Osteocyte (in vitro differentiated cells): ENCODE measurements at regions not wholly inside any gene's neighbourhood (a gene's known extent, or its start where the extent isn't known, plus 50 kb on each side); places are given as distances from the start of the nearest gene placed in this dataset.

Experiments used
- DNase-seq: peaks from one replicate; pipeline ENCODE4 v3.0.0; 2021; ENCODE audit warnings: mixed read lengths; ENCODE audit not compliant: unreplicated experiment; ENCODE audit errors: extremely low spot score
- H3K27ac Mint-ChIP-seq: one replicate; pipeline ENCODE4 v1.8.0; 2021; ENCODE audit warnings: mild to moderate bottlenecking, mixed read lengths; ENCODE audit not compliant: unreplicated experiment
- H3K27me3 Mint-ChIP-seq: one replicate; pipeline ENCODE4 v1.8.0; 2021; ENCODE audit warnings: mixed read lengths; ENCODE audit not compliant: unreplicated experiment
- H3K36me3 Mint-ChIP-seq: one replicate; pipeline ENCODE4 v1.8.0; 2021; ENCODE audit warnings: mixed read lengths; ENCODE audit not compliant: unreplicated experiment
- H3K4me1 Mint-ChIP-seq: one replicate; pipeline ENCODE4 v1.8.0; 2021; ENCODE audit warnings: mixed read lengths; ENCODE audit not compliant: unreplicated experiment
- H3K4me3 Mint-ChIP-seq: one replicate; pipeline ENCODE4 v1.8.0; 2021; ENCODE audit warnings: mild to moderate bottlenecking, moderate library complexity, mixed read lengths; ENCODE audit not compliant: unreplicated experiment
- H3K9me3 Mint-ChIP-seq: one replicate; pipeline ENCODE4 v1.8.0; 2021; ENCODE audit warnings: mixed read lengths; ENCODE audit not compliant: unreplicated experiment
- TF ChIP-seq, protein P1 (sequence below): fragments of 200-600 bp; sonication (generic); IDR thresholded peaks from 2 replicates; pipeline ENCODE4 v1.5.0; 2021; ENCODE audit warnings: antibody characterized with exemption, mild to moderate bottlenecking, moderate library complexity

GRCh38 chr4:26032142-26032541 lies 118.1 kb downstream of the SMIM20 start:
- no peak overlapping the region for H3K4me3 Mint-ChIP-seq
- peaks cover 31% of the 10 kb centered on the region for H3K4me1 Mint-ChIP-seq
- peaks cover 3% of the 10 kb centered on the region for H3K9me3 Mint-ChIP-seq
- peak overlapping the region; percentile 85 for H3K27ac Mint-ChIP-seq
- H3K36me3 Mint-ChIP-seq = no peaks in the 10 kb centered on the region
- DNase-seq = no peak
- H3K27me3 Mint-ChIP-seq = peaks cover 2% of the 10 kb centered on the region
- TF ChIP-seq, protein P1, sequence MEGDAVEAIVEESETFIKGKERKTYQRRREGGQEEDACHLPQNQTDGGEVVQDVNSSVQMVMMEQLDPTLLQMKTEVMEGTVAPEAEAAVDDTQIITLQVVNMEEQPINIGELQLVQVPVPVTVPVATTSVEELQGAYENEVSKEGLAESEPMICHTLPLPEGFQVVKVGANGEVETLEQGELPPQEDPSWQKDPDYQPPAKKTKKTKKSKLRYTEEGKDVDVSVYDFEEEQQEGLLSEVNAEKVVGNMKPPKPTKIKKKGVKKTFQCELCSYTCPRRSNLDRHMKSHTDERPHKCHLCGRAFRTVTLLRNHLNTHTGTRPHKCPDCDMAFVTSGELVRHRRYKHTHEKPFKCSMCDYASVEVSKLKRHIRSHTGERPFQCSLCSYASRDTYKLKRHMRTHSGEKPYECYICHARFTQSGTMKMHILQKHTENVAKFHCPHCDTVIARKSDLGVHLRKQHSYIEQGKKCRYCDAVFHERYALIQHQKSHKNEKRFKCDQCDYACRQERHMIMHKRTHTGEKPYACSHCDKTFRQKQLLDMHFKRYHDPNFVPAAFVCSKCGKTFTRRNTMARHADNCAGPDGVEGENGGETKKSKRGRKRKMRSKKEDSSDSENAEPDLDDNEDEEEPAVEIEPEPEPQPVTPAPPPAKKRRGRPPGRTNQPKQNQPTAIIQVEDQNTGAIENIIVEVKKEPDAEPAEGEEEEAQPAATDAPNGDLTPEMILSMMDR = no peak

DNA sequence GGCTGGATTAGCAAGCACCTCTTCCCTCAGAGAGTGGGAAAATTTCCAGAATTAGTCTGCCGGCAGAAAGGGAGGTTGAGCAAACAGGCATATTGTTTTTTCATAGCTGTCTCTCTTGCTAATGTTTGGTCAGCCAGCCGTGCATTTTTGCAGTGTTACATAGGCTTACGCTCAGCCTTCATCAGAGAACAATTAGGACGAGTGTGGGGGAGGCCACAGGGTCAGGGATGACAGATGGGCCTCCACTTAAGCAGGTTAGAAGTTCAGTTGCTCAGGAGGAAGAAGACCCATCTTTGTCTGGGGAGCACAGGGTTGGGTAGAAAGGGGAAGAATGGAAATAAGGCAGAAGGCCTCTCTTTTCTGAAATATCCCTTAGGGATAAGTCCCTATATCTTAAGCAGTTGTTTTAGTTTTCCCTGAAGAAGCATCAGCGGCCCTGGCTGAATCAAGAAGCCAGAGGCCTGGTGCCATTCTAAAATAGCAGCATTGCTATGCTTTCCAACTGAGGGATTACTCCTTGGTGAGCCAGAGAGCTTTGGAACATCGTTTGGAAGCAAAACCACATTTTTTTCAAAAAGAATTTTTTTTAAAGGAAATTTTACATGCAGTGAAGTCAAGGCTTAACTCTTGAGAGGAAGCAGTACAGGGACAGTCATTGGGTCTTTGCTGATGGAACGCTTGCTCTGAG lies 118.8 kb downstream of the SMIM20 start:
- H3K4me3 Mint-ChIP-seq = no peak overlapping the region
- H3K36me3 Mint-ChIP-seq = no peaks in the 10 kb centered on the region
- peaks cover 2% of the 10 kb centered on the region for H3K27me3 Mint-ChIP-seq
- H3K9me3 Mint-ChIP-seq = peaks cover 3% of the 10 kb centered on the region
- DNase-seq = no peak
- TF ChIP-seq, protein P1 = no peak
- peaks cover 31% of the 10 kb centered on the region for H3K4me1 Mint-ChIP-seq
- peak overlapping the region; percentile 85 for H3K27ac Mint-ChIP-seq

- Mint-ChIP-seq H3K27me3 (peaks cover 2% of the 10 kb centered on the region), H3K27ac (peak overlapping the region; percentile 85), H3K4me1 (peaks cover 31% of the 10 kb centered on the region), H3K4me3 (no peak overlapping the region), H3K9me3 (peaks cover 3% of the 10 kb centered on the region), H3K36me3 (no peaks in the 10 kb centered on the region)
- TF ChIP-seq, protein P1 = no peak
- DNase-seq = no peak
Observed at GRCh38 chr4:26033389-26033788, 119.4 kb downstream of the SMIM20 start.

- Mint-ChIP-seq H3K4me3 (no peak overlapping the region), H3K27ac (no peak overlapping the region), H3K36me3 (no peaks in the 10 kb centered on the region), H3K27me3 (peaks cover 2% of the 10 kb centered on the region), H3K4me1 (peaks cover 31% of the 10 kb centered on the region), H3K9me3 (peaks cover 3% of the 10 kb centered on the region)
- TF ChIP-seq, protein P1 = no peak
- no peak for DNase-seq
Observed at GRCh38 chr4:26034849-26035248, 120.8 kb downstream of the SMIM20 start.

DNA sequence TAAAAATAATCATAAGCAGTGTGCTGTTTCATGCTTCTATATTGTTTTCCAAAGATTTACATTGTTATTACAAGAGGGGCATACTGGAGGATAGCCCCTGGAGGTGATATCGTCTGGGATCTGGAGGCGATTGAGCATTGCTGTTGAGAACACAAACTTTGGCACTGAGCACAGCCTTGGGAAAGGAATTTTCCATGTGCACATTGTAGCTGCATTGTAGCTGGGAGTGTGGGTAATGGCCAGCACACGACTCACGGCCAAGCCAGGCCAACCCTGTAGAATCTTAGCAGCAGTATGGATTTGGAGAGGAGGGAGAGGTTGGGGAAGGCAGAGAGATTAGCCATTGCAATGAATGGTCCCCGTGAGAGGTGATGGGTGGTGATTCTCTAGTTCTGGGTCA lies 121.9 kb downstream of the SMIM20 start:
- Mint-ChIP-seq H3K36me3 (no peaks in the 10 kb centered on the region), H3K27me3 (peaks cover 2% of the 10 kb centered on the region), H3K9me3 (peaks cover 3% of the 10 kb centered on the region), H3K4me1 (peaks cover 21% of the 10 kb centered on the region), H3K4me3 (no peak overlapping the region), H3K27ac (no peak overlapping the region)
- TF ChIP-seq, protein P1 = no peak
- DNase-seq = no peak
